Breast epithelium (tissue), 4 donors: ENCODE measurements at regions not wholly inside any gene's neighbourhood (a gene's known extent, or its start where the extent isn't known, plus 50 kb on each side); places are given as distances from the start of the nearest gene placed in this dataset.

Experiments used
- DNase-seq, 2 donors: peaks; one replicate each; pipeline ENCODE4 v3.0.0-alpha.2; 2019; ENCODE audit warnings: low spot score in 2 of 2
- H3K27ac ChIP-seq, 2 donors: fragments of 200-600 bp; sonication (generic) in 1 of 2; one replicate each; pipeline ENCODE4 v1.5.1; 2016 to 2019; ENCODE audit warnings: mild to moderate bottlenecking in 1 of 2
- H3K27me3 ChIP-seq, 2 donors: fragments of 200-600 bp; sonication (generic) in 1 of 2; one replicate each; pipeline versions ENCODE4 v1.5.1 to v1.6.0; 2017 to 2019; ENCODE audit warnings: control low read depth in 1 of 2, mild to moderate bottlenecking in 1 of 2
- H3K36me3 ChIP-seq: fragments of 200-600 bp; one replicate; pipeline ENCODE4 v1.5.1; 2019
- H3K4me1 ChIP-seq, 2 donors: fragments of 200-600 bp; sonication (generic); one replicate each; pipeline ENCODE4 v1.5.1; 2016 to 2019; ENCODE audit warnings: control low read depth in 1 of 2
- H3K4me3 ChIP-seq, 3 donors: fragments of 200-600 bp; sonication (generic); 1 replicate in 2 of 3; 2 replicates in 1 of 3; pipeline ENCODE4 v1.5.1; 2016 to 2019; ENCODE audit warnings: mild to moderate bottlenecking in 3 of 3, moderate library complexity in 2 of 3
- H3K9me3 ChIP-seq, 2 donors: fragments of 200-600 bp; sonication (generic) in 1 of 2; one replicate each; pipeline ENCODE4 v1.5.1; 2016 to 2019; ENCODE audit warnings: control low read depth in 1 of 2
- POLR2A ChIP-seq: fragments of 450-650 bp; IDR thresholded peaks from one replicate; pipeline ENCODE4 v1.6.1; 2016; ENCODE audit warnings: antibody characterized with exemption, mild to moderate bottlenecking, moderate library complexity
- POLR2AphosphoS5 ChIP-seq, 3 donors: sonication (generic); formaldehyde crosslinking; IDR thresholded peaks; one replicate each; pipeline ENCODE4 v1.6.1; 2017; ENCODE audit warnings: antibody characterized with exemption in 3 of 3
- intact Hi-C: fragments of 100-400 bp; cut with DNase I; formaldehyde crosslinking; loops from one replicate; pipeline ENCODE4 v1.15.1; 2023; ENCODE audit warnings: low total_unique reads
- TF ChIP-seq, protein P1 (sequence below), 3 donors: fragments of 450-650 bp; IDR thresholded peaks; one replicate each; pipeline ENCODE4 v1.5.1; 2016 to 2017; ENCODE audit warnings: antibody characterized with exemption in 3 of 3, mild to moderate bottlenecking in 3 of 3, moderate library complexity in 3 of 3

DNA sequence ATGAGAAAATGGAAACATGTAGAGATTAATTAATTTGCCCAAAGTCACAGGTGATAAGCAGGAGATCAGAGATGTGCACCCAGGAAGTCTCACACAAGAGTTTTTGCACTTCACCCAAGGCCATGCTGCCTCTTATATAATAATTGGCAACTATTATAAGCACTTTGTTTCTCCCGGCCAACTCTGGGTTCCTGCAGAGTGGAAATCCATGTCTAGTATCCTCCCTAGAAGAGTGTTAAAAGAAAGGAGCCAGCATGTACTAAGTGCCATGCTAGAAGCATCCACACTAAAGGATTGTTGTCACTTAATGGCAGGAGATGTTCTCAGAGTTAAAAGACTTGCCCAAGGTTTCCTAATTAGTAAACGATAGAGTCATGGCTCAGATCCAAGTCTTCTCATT lies 470.3 kb downstream of the OMA1 start:
- intact Hi-C loops, result no loop called here
- no peaks in the 10 kb centered on the region for H3K27me3 ChIP-seq
- DNase-seq, result no peak
- H3K4me1 ChIP-seq, result no peaks in the 10 kb centered on the region
- no peak overlapping the region for H3K27ac ChIP-seq
- no peaks in the 10 kb centered on the region for H3K36me3 ChIP-seq
- no peaks in the 10 kb centered on the region for H3K9me3 ChIP-seq
- H3K4me3 ChIP-seq, result no peak overlapping the region
- TF ChIP-seq, protein P1, sequence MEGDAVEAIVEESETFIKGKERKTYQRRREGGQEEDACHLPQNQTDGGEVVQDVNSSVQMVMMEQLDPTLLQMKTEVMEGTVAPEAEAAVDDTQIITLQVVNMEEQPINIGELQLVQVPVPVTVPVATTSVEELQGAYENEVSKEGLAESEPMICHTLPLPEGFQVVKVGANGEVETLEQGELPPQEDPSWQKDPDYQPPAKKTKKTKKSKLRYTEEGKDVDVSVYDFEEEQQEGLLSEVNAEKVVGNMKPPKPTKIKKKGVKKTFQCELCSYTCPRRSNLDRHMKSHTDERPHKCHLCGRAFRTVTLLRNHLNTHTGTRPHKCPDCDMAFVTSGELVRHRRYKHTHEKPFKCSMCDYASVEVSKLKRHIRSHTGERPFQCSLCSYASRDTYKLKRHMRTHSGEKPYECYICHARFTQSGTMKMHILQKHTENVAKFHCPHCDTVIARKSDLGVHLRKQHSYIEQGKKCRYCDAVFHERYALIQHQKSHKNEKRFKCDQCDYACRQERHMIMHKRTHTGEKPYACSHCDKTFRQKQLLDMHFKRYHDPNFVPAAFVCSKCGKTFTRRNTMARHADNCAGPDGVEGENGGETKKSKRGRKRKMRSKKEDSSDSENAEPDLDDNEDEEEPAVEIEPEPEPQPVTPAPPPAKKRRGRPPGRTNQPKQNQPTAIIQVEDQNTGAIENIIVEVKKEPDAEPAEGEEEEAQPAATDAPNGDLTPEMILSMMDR (IDR thresholded peaks at IDR 0.05), result no peak
- TF ChIP-seq POLR2AphosphoS5 (IDR thresholded peaks at IDR 0.05) (no peak), POLR2A (no peak)

DNA sequence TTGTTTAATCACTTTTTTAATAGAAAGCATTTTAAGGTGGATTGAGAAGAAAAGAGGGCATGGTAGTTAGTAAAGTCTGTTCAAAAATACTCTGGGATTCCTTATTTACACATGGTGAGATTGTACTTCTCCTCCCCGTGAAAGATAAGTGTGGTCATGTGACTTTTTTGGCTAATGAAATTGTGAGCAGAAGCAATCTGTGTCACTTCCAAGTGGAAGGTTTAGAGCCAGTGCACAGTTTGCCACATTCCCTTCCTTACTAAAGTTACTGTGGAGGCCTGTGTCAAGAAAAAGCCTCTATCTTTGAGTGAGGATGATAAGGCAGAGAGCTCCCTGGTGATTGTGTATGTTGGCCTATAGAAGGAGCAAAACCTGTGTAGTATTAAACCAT lies 471.3 kb downstream of the OMA1 start:
- Histone ChIP-seq H3K4me1 (no peaks in the 10 kb centered on the region), H3K27me3 (no peaks in the 10 kb centered on the region), H3K36me3 (no peaks in the 10 kb centered on the region), H3K27ac (no peak overlapping the region), H3K9me3 (no peaks in the 10 kb centered on the region), H3K4me3 (no peak overlapping the region)
- DNase-seq, result no peak
- TF ChIP-seq POLR2AphosphoS5 (IDR thresholded peaks at IDR 0.05) (no peak), POLR2A (no peak)
- TF ChIP-seq, protein P1 (IDR thresholded peaks at IDR 0.05), result no peak
- intact Hi-C loops, result no loop called here

DNA sequence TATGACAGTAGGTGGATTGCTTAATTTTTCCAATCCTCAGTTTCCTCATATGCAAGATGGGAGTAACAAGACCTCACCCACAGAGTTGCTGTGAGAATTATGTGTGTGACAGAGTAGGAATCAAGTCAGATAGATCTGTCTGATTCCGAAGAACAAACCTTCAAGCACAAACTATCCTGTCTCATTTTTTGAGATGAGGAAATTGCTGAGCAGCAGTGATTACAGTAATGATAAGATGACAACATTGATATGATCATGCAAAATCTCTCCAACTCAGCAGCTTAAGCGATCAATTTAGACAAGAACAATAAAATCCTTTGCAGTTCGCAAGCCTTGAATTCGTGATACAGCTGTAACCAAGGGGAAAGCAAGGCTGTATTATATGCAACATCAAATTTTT lies 474.1 kb downstream of the OMA1 start:
- Histone ChIP-seq H3K4me3 (no peak overlapping the region), H3K4me1 (no peaks in the 10 kb centered on the region), H3K27me3 (no peaks in the 10 kb centered on the region), H3K9me3 (no peaks in the 10 kb centered on the region), H3K27ac (no peak overlapping the region), H3K36me3 (no peaks in the 10 kb centered on the region)
- TF ChIP-seq POLR2A, result no peak
- TF ChIP-seq, protein P1 (IDR thresholded peaks at IDR 0.05), result no peak
- no peak for TF ChIP-seq POLR2AphosphoS5 (IDR thresholded peaks at IDR 0.05)
- intact Hi-C loops, result no loop called here
- DNase-seq, result no peak

DNA sequence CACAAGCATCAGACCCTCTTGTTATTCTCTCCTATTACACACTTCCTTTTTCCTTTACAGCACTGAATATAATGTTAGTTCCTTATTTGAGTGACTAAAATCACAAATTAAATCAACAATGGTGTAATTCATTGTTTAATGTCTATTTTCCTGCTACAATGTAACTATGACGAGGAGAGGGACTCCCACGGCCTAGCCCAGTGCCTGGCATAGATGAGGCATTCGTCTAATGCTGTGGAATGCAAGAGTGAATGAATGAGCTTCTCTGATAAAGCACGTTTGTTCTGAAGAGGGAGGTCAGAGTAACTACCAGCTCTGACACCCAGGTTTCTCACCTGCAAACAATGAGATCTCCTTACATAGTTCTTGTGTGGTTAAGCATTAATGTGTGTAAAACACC lies 479.4 kb downstream of the OMA1 start:
- Histone ChIP-seq H3K27me3 (no peaks in the 10 kb centered on the region), H3K27ac (no peak overlapping the region), H3K9me3 (no peaks in the 10 kb centered on the region), H3K36me3 (no peaks in the 10 kb centered on the region), H3K4me1 (no peaks in the 10 kb centered on the region), H3K4me3 (no peak overlapping the region)
- intact Hi-C loops, result no loop called here
- TF ChIP-seq, protein P1 (IDR thresholded peaks at IDR 0.05), result no peak
- no peak for DNase-seq

DNA sequence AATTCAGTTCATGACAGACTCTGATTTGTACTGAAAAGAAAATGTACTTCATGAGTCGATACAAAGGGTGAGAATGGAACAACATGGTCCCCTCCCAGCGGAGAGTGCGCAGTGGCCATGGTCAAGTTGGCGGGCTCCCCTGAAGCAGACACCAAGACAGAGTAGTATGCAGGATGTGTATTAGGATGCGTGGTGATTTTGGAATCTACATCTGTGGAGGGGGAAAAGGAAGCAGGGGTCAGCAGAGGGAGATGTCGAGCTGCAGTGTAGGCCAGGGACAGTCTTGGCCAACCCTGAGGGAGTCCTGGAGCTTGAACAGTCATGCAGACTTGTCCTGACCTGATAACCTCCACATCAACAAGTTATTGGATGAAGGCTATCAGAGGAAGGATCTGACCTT lies 481.0 kb downstream of the OMA1 start:
- TF ChIP-seq POLR2AphosphoS5 (IDR thresholded peaks at IDR 0.05) (no peak), POLR2A (no peak)
- TF ChIP-seq, protein P1 (IDR thresholded peaks at IDR 0.05), result no peak
- no peak for DNase-seq
- H3K27me3 ChIP-seq, result no peaks in the 10 kb centered on the region
- no peaks in the 10 kb centered on the region for H3K36me3 ChIP-seq
- H3K27ac ChIP-seq, result no peak overlapping the region
- H3K9me3 ChIP-seq, result no peaks in the 10 kb centered on the region
- H3K4me1 ChIP-seq, result no peaks in the 10 kb centered on the region
- no peak overlapping the region for H3K4me3 ChIP-seq
- intact Hi-C loops, result no loop called here
